ENCODE measurements at regions not wholly inside any gene's neighbourhood (a gene's known extent, or its start where the extent isn't known, plus 50 kb on each side); places are given as distances from the start of the nearest gene placed in this dataset.

- TF ChIP-seq CTCF (IDR thresholded peaks at IDR 0.05) (no peak), POLR2A (IDR thresholded peaks at IDR 0.05) (no peak)
These were observed 104.4 kb downstream of the CH25H start for GRCh38 chr10:89102735-89103134.
